NB4 (cell line): ENCODE measurements at regions not wholly inside any gene's neighbourhood (a gene's known extent, or its start where the extent isn't known, plus 50 kb on each side); places are given as distances from the start of the nearest gene placed in this dataset.

Experiments
- DNase-seq: peaks from one replicate; pipeline ENCODE4 v3.0.0; 2010; ENCODE audit warnings: low read depth
- H3K4me3 ChIP-seq: one replicate; pipeline ENCODE4 v1.5.1; 2011; ENCODE audit warnings: mild to moderate bottlenecking, low read depth, low read length, moderate library complexity
- MYC ChIP-seq: IDR thresholded peaks from 2 replicates; pipeline ENCODE4 v1.6.1; 2011; ENCODE audit warnings: low read depth, low read length
- POLR2A ChIP-seq: IDR thresholded peaks from 2 replicates; pipeline ENCODE4 v1.6.1; 2011; ENCODE audit warnings: mild to moderate bottlenecking; ENCODE audit not compliant: insufficient read length; ENCODE audit errors: extremely low read depth
- TF ChIP-seq, protein P1 (sequence below): IDR thresholded peaks from 2 replicates; pipeline ENCODE4 v1.6.1; 2011; ENCODE audit warnings: low read depth, low read length
- TF ChIP-seq, protein P2 (sequence below): IDR thresholded peaks from one replicate; pipeline ENCODE4 v1.5.1; 2012; ENCODE audit warnings: low read depth, low read length

DNA sequence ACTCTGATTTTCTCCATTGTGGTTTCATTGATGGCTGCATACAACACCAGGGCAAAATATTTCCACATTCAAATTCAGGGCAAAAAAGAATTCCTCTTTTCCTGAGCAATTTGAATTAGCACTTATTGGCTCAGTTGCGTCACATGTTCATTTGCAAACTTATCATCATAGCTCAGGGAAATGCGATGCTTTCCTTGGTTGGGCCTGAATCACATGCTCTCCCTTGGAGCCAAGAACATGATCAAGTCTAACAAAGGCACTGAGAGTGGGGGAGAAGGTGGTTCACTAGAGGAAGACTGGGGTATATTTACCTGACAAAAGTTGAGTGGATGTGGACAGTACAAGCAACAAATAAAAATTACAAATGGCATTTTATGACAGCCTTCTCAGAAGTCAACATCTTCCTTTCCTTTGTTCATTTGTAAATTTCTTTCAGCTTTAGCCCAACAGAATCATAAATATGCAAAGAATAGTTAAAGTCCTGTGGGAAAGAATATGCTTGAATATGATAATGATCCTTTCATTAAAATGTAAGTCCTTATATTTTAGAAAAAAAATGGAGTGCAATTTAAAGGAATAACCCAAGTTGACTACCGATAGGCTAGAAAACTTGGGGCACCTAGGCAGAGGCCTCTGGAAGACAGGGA is 277.2 kb downstream of the NEDD1 start:
- no peak overlapping the region for H3K4me3 ChIP-seq
- no peak for DNase-seq
- TF ChIP-seq, protein P1, sequence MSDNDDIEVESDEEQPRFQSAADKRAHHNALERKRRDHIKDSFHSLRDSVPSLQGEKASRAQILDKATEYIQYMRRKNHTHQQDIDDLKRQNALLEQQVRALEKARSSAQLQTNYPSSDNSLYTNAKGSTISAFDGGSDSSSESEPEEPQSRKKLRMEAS, result no peak
- no peak for TF ChIP-seq POLR2A
- no peak for TF ChIP-seq MYC
- TF ChIP-seq, protein P2, sequence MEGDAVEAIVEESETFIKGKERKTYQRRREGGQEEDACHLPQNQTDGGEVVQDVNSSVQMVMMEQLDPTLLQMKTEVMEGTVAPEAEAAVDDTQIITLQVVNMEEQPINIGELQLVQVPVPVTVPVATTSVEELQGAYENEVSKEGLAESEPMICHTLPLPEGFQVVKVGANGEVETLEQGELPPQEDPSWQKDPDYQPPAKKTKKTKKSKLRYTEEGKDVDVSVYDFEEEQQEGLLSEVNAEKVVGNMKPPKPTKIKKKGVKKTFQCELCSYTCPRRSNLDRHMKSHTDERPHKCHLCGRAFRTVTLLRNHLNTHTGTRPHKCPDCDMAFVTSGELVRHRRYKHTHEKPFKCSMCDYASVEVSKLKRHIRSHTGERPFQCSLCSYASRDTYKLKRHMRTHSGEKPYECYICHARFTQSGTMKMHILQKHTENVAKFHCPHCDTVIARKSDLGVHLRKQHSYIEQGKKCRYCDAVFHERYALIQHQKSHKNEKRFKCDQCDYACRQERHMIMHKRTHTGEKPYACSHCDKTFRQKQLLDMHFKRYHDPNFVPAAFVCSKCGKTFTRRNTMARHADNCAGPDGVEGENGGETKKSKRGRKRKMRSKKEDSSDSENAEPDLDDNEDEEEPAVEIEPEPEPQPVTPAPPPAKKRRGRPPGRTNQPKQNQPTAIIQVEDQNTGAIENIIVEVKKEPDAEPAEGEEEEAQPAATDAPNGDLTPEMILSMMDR, result no peak

DNA sequence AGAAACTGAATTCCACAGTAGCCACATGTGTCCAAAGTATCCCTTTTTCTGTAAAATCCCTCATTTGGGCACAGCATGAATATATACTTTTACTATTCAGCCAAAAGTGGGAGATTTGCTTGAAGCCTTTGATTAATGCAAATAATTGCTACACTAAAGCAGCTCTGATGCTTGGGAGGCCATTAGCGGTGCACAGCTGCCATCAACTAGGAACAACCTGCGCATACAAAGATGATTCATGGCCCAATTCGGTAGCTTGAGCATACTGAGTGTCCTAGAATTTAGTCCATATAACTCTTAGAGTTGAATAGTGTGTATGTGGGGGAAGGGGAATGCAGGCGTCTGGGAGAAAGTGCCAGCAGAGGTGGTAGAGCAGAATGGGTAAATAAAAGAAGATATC is 277.0 kb upstream of the RMST start:
- DNase-seq, result no peak
- TF ChIP-seq, protein P1, result no peak
- TF ChIP-seq, protein P2, result no peak
- TF ChIP-seq MYC, result no peak
- no peak for TF ChIP-seq POLR2A
- H3K4me3 ChIP-seq, result no peak overlapping the region

DNA sequence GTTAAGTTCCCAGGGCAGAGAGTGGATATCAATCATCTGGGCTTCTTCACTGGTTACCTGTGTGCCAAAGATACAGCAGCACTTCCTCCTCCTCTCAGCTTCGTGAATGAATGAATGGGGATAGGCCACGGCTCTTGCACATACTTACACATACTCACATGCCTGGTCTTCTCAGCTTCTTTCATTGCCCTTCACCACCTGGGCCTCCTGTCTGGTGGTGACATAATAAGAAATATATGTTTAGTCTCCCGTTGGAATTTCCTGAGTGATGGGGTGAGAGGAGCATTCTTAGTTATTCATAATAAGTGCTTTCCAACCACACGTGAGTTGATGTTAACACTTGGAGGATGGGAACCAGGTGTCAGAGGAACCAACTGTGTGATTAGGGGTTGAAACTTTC is 268.1 kb upstream of the RMST start:
- DNase-seq, result no peak
- no peak overlapping the region for H3K4me3 ChIP-seq
- no peak for TF ChIP-seq POLR2A

DNA sequence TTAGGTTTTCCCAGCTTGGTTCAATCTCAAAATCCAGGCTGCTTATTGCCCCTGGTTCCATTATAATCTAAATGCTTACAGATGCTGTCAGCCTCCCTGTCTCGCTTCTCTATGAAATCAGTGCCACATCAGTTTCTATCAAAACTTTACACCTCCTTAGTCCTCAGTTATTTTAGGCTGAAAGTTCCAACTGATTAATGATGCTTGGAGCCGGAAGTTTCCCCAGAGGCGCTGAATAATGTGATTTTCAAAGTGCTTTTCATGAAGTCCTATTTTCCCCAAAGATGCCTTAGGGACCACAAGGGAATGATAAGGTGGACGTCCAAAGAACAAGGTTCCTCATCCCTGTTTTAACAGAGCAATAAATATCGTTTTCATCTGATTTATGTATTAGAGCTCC is 262.4 kb upstream of the RMST start:
- no peak for DNase-seq
- TF ChIP-seq MYC, result no peak
- TF ChIP-seq, protein P1, result no peak
- TF ChIP-seq, protein P2, result no peak
- H3K4me3 ChIP-seq, result no peak overlapping the region

DNA sequence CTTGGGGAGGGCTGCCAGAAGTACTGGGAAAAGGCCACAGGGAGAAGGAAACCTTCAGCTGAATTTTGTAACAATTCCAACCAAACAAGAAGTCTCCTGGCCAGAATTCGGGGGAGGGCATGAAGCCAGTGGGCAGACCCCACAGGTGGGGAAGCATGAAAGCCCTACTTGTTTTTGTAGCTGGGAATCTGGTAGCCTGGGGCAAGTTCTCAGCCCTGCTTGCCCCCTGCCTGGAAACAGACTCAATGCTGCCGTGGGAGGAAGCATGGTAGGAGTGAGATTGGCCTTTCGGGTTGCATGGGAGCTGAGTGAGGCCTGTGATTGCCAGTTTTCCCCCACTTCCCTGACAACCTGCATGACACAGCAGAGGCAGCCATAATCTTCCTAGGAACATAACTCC is 259.2 kb upstream of the RMST start:
- no peak overlapping the region for H3K4me3 ChIP-seq
- no peak for DNase-seq
- no peak for TF ChIP-seq MYC
- TF ChIP-seq, protein P1, result no peak
- TF ChIP-seq, protein P2, result no peak
- no peak for TF ChIP-seq POLR2A

DNA sequence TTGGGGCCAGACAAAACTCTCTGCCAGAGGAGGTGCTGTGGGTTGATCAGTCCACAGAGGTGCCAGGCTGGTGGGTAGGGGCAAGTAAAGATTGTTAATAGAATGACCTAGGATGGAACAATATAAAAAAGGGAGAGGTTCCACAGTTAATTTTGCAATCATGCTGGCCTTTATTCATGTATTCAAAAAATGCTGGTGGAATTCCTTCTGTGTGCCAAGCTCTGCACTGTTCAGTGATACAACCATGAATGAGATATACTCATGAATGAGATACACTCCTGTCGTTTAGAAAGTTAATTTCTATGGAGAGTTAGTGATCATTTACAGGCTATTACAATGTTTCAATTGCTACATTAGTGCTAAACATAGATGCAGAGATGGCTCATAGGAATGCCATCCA is 252.6 kb upstream of the RMST start:
- DNase-seq, result no peak
- TF ChIP-seq, protein P2, result no peak
- no peak for TF ChIP-seq POLR2A
- no peak for TF ChIP-seq MYC
- TF ChIP-seq, protein P1, result no peak
- no peak overlapping the region for H3K4me3 ChIP-seq
